A673 (cell line): ENCODE measurements at regions not wholly inside any gene's neighbourhood (a gene's known extent, or its start where the extent isn't known, plus 50 kb on each side); places are given as distances from the start of the nearest gene placed in this dataset.

Source experiments
- BruUV-seq: library from RNA; stranded (reverse); fragments of 400-500 nt; replicated peaks from 2 replicates; lab custom pipeline; 2021; lab: Mats Ljungman, UMichigan
- CTCF ChIA-PET: fragments of 300-600 bp; sonication (Branson Sonifier 250); formaldehyde crosslinking; loops from one replicate; lab custom pipeline; 2022; ENCODE audit warnings: antibody characterized with exemption; lab: Charles Lee
- POLR2A ChIA-PET: fragments of 300-600 bp; sonication (Branson Sonifier 250); formaldehyde crosslinking; loops from one replicate; lab custom pipeline; 2022; ENCODE audit warnings: antibody characterized with exemption; ENCODE audit not compliant: low non-redundant PET; lab: Charles Lee
- DNase-seq: peaks from one replicate; pipeline ENCODE4 v3.0.0-alpha.2; 2015; ENCODE audit warnings: low spot score
- H3K27ac ChIP-seq: fragments of 200-600 bp; sonication (generic); 2 replicates; pipeline ENCODE4 v1.5.1; 2016; ENCODE audit warnings: mixed run types, low read depth, mild to moderate bottlenecking, mixed read lengths, antibody characterized with exemption, low read length; ENCODE audit not compliant: poor library complexity, severe bottlenecking
- H3K27me3 ChIP-seq: fragments of 200-600 bp; sonication (generic); replicated peaks from 2 replicates; pipeline ENCODE4 v1.6.1; 2017; ENCODE audit warnings: mixed run types, low read depth, mild to moderate bottlenecking, mixed read lengths, antibody characterized with exemption, low read length; ENCODE audit not compliant: insufficient read depth, poor library complexity
- H3K36me3 ChIP-seq: fragments of 200-600 bp; sonication (generic); 2 replicates; pipeline ENCODE4 v1.6.1; 2016; ENCODE audit warnings: mixed run types, mild to moderate bottlenecking, mixed read lengths, antibody characterized with exemption, low read length; ENCODE audit not compliant: insufficient read depth, poor library complexity, severe bottlenecking
- H3K4me1 ChIP-seq: fragments of 200-600 bp; sonication (generic); 2 replicates; pipeline ENCODE4 v1.6.1; 2017; ENCODE audit warnings: mixed run types, mild to moderate bottlenecking, mixed read lengths, antibody characterized with exemption, low read length; ENCODE audit not compliant: insufficient read depth, poor library complexity, severe bottlenecking
- H3K4me3 ChIP-seq: fragments of 200-600 bp; sonication (generic); 2 replicates; pipeline ENCODE4 v1.5.1; 2016; ENCODE audit warnings: low read depth, mixed run types, mild to moderate bottlenecking, mixed read lengths, low read length; ENCODE audit not compliant: poor library complexity, severe bottlenecking
- H3K9me3 ChIP-seq: fragments of 200-600 bp; sonication (generic); 2 replicates; pipeline ENCODE4 v1.6.1; 2016; ENCODE audit warnings: mixed run types, low read depth, mild to moderate bottlenecking, mixed read lengths, antibody characterized with exemption, low read length; ENCODE audit not compliant: poor library complexity, severe bottlenecking
- CTCF ChIP-seq: fragments of 300-800, 200-600 bp; sonication (generic); conservative IDR thresholded peaks from 2 replicates; pipeline ENCODE4 v1.5.1; 2017; ENCODE audit warnings: low read depth, mild to moderate bottlenecking, antibody characterized with exemption, low read length, moderate library complexity, mixed read lengths
- EZH2 ChIP-seq: fragments of 200-600 bp; sonication (generic); IDR thresholded peaks from 2 replicates; pipeline ENCODE4 v1.6.1; 2017; ENCODE audit warnings: borderline replicate concordance, low read depth, mild to moderate bottlenecking, mixed read lengths, antibody characterized with exemption, low read length; ENCODE audit not compliant: poor library complexity, severe bottlenecking
- intact Hi-C: fragments of 100-400 bp; cut with micrococcal nuclease; formaldehyde crosslinking; loops from one replicate; pipeline ENCODE4 v1.10.0; 2022; ENCODE audit not compliant: unreplicated experiment

- no peak overlapping the region for H3K4me3 ChIP-seq
- DNase-seq: no peak
- H3K4me1 ChIP-seq: no peaks in the 10 kb centered on the region
- H3K27me3 ChIP-seq: no peaks in the 10 kb centered on the region
- ChIA-PET CTCF (no interaction called here), POLR2A (no interaction called here)
- no peak overlapping the region for H3K27ac ChIP-seq
- no peaks in the 10 kb centered on the region for H3K36me3 ChIP-seq
- TF ChIP-seq CTCF (no peak), EZH2 (no peak)
- no peaks in the 10 kb centered on the region for H3K9me3 ChIP-seq
- intact Hi-C loops: no loop called here
- no TSS peak for BruUV-seq
Measured at GRCh38 chr9:96133321-96134021, 168.5 kb downstream of the HSD17B3 start.

GRCh38 chr9:96131825-96132224, 170.2 kb downstream of the HSD17B3 start:
- intact Hi-C loops: no loop called here
- Histone ChIP-seq H3K27me3 (no peaks in the 10 kb centered on the region), H3K27ac (no peak overlapping the region), H3K4me3 (no peak overlapping the region), H3K36me3 (no peaks in the 10 kb centered on the region), H3K4me1 (no peaks in the 10 kb centered on the region), H3K9me3 (no peaks in the 10 kb centered on the region)
- CTCF ChIA-PET: no interaction called here
- DNase-seq: no peak
- POLR2A ChIA-PET: no interaction called here
- no peak for TF ChIP-seq EZH2
- TF ChIP-seq CTCF: no peak
- BruUV-seq: no TSS peak

GRCh38 chr9:96130970-96131369, 171.0 kb downstream of the HSD17B3 start:
- CTCF ChIA-PET: no interaction called here
- Histone ChIP-seq H3K9me3 (no peaks in the 10 kb centered on the region), H3K4me1 (no peaks in the 10 kb centered on the region), H3K27ac (no peak overlapping the region), H3K27me3 (no peaks in the 10 kb centered on the region), H3K36me3 (no peaks in the 10 kb centered on the region), H3K4me3 (no peak overlapping the region)
- POLR2A ChIA-PET: no interaction called here
- no TSS peak for BruUV-seq
- DNase-seq: no peak
- no peak for TF ChIP-seq EZH2
- TF ChIP-seq CTCF: no peak
- intact Hi-C loops: no loop called here
